ENCODE measurements at regions not wholly inside any gene's neighbourhood (a gene's known extent, or its start where the extent isn't known, plus 50 kb on each side); places are given as distances from the start of the nearest gene placed in this dataset.

DNA sequence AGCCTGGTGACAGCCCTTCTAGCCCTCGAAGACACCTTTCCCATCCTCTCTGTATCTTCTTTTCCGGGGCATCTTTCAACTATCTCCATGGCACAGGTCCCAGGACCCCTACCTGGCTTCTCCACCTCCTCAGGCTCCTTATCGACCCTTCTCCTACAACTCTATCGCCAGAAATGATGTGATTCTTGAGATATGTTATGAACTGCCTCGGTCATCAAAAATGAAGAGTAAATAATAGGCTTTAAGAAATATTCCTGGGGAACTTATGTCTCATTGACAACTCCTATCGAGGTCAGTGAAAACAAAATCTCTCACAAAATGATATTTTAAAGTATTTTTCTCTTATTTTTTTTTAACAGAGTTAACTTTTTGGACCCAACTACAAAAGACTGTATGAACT, 405.5 kb upstream of the SHH start:
- DNase-seq = no peak

DNA sequence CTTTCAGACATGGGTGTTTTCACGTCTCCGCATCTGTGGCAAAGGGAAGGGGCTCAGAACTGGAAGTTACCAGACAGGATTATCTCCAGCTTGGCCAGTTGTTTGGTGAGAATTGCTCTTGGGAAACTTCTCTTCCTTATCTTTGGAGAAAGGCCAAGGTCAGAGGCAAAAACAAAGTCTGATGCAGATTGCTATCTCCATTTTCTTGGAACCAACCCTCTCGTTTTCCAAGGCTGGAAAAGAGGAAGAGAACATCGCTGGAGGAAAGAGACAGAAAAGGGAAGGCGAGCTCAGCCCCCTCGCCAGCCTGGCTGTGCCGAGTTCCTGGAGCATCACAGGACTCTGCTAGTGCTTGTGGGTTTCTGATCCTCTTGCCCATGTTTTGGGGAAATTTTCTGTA, 396.8 kb upstream of the SHH start:
- no peak for DNase-seq

DNA sequence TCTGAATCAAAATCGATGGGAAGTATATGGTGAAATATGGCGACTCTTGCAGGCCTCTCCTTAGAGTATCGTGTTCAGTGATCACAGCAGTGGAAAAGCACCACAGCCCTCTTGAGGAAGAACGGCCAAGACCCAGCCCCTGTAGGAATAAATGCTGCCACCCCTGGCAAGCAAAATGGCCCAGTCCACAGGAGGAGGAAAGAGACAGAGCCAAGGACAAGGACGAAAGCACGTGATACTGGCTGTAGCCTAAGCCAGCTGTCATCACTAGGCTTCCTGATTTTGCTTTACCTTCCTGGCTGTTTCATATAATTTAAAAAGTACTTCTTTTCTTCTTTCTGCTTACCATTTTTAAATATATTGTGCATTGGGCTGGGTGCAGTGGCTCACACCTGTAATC, 395.0 kb upstream of the SHH start:
- no peak for DNase-seq

DNA sequence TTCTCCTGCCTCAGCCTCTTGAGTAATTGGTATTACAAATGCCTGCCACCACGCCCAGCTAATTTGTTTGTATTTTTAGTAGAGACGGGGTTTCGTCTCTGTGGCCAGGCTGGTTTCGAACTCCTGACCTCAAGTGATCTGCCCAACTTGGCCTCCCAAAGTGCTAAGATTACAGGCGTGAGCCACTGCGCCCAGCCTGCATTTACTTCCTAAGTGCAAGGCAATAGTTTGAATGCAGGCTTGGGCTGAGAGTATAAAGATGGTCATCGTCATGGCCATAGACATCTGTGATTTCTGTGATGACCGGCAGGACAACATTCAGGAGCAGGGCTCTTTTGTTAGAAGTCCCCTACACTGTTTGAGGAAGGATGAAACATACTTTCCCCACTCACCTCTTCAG, 393.9 kb upstream of the SHH start:
- DNase-seq = no peak

DNA sequence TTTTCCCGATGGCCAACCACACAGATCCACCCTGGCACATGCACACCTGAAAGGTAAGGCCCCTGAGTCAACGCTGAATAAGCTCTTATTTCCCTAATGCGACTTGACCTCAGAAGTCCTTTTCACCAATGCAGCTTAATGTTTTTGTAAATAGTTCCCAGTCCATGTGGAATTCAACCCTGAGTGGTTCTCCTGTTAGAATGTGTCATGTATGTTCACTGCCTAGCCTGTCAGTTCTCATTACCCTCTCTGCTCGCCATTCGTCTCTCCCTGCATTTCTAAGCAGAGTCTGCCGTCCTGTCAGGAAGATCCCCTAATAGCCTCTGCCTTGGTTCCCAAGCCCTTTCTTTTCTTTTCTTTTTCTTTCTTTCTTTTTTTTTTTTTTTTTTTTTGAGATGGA, 392.6 kb upstream of the SHH start:
- DNase-seq = no peak

DNA sequence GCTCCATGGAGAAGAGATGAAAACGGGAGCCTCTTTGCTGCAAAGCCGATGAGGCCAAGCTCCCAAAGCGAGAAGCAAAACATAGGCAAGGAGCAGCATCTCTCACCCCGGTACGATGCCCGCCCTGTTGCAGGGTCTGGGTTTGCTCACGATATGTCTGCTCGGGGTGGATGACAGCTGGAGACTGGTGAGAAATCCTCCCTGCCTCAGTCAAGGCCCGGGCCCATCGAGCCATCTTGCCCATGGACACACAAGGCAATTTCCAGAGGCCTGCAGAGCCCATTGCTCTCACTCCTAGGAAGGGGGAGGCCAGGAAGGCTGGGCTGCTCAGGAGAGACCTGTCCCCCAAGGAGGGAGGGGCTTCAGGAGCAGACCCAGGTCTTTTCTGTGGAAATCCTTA, 391.7 kb upstream of the SHH start:
- no peak for DNase-seq

DNA sequence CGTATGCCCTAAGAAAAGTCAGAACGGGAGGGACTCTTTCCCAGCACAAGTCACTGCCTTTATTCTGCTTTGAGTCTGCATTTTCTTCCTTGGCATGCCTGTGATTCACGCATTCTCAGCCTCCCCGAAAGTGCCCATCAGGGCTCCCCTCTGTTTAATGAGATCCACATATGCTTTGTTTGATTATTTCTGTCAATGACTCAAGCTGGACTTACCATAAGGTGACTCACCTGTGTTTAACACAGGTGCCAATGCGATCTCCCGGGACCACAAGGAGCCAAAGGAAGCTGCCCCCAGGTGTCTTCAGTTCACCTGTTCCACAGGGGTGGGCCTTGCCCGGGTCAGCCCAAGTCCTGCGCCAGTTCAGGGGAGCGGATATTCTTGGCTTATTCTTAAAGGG, 386.0 kb upstream of the SHH start:
- DNase-seq = no peak

DNA sequence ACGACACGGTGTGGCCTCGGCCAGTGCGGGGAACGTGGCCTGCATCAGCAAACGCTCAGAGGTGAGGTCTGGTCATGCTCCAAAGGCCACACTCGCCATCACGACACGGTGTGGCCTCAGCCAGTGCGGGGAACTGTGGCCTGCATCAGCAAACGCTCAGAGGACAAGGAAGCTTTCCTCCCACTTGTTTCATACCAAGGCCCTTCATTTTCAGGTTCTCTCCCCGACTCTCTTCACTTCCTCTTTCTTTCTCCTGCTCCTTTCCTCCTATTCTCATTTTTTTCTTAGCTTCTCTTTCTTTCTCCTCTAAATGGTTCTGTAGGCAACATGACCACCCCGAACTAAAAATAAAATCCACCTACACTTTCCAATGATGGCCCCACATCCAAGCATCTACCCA, 384.4 kb upstream of the SHH start:
- DNase-seq = no peak

DNA sequence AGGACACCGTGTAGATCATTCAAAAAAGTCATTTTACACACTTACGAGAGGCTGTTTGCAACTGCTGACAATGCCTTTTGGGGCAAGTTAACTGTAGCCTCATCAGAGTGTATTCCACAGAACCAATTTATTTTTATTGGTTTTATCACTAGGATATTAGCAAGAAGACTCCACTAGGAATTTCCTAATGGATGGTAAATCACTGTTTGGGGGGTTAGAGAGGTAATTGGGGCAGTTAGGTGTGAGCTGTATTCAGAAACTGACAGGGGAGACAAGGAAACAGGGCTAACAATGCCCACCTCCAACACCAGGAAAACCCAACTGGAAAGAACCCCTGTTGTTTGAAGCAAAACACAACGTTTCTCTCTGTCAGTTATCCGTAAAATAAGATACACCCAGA, 383.0 kb upstream of the SHH start:
- no peak for DNase-seq

DNA sequence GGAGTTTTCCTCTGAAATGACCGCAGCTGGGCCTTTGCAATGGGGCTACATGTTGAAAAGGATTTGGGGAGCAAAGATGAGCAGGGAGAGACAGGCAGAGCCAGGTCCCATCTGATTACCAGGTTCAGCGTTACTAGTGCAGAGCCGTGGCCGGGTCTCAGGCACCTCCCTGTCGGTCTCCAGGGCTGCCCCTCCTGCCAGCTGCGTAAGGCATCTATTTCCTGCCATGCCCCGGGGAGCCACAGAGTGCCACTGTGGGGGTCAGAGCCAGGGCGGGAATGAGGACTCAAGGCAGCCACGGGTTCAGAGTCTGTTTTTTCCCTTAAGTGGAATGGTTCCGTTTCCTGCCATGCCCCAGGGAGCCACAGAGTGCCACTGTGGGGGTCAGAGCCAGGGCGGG, 382.6 kb upstream of the SHH start:
- DNase-seq = no peak

DNA sequence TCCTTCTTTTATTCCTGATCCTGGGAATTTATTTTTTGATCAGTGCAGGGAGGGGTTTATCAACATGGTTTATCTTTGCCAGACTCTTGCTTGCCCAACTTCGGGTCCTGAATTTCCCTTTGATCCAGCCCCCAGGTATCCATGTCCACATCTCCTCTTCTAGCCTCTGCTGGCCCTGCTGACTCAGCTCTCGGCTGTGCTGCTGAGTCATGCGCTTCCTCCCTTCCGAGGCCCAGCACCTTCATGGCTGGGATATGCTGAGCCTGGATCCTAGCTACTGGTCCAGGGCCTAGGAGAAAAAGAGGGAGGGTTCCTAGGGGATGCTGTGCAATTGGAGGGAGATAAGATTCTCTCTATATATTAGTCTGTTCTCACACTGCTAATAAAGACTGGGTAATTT, 380.7 kb upstream of the SHH start:
- DNase-seq = no peak

DNA sequence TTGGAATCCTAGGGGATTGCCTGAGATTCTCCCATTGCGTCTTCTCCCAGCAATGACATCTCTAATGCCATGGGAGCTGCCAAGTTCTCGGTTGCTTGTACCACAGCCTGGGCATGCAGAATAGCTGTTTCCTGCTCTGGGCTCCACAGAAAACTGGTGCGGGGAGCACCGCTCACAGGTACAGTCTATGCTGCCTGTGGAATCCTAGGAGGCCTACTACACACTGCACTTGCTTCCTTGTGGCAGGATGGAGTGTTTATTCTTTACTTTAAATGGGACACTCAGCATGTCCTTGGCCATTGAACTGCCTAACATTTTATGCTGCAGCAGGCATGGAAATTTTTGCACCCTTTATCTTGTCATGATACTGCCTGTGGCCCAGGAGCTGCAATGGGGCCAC, 378.8 kb upstream of the SHH start:
- no peak for DNase-seq

DNA sequence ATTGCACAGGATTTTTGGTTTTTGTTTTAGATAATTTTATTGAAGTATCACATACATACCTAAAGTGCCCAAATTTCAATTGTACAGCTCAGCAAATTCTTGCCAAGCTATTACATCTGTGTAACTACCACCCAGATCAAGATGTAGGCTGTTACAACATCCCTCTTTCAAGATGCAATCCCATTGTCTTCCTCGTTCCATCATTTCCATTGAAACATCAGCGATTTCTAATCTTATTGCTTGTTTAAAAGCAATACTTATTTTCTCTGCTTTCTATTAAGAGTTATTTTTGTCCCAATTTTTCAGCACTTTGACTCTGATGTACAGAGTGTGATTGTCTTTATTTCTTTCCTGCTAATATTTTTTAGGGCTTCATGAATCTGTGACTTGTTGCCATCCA, 372.8 kb upstream of the SHH start:
- no peak for DNase-seq

DNA sequence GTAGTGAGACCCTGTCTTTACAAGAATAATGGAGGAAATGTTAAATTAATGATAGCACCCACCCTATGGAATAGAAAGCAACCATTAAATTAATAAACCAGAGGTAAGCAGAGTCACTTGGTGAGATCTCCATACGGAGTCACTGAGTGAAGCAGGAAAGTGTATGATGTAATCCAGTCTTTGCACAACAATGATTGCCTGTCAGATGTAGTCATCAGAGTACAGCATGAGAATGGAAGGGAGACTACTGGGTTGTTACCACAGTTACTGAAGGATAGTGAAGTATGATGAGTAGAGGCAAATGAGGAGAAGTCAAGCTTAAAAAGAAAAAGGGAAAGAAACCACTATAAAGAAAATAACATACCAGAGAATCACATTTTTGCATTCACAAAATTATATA, 371.9 kb upstream of the SHH start:
- DNase-seq = no peak

DNA sequence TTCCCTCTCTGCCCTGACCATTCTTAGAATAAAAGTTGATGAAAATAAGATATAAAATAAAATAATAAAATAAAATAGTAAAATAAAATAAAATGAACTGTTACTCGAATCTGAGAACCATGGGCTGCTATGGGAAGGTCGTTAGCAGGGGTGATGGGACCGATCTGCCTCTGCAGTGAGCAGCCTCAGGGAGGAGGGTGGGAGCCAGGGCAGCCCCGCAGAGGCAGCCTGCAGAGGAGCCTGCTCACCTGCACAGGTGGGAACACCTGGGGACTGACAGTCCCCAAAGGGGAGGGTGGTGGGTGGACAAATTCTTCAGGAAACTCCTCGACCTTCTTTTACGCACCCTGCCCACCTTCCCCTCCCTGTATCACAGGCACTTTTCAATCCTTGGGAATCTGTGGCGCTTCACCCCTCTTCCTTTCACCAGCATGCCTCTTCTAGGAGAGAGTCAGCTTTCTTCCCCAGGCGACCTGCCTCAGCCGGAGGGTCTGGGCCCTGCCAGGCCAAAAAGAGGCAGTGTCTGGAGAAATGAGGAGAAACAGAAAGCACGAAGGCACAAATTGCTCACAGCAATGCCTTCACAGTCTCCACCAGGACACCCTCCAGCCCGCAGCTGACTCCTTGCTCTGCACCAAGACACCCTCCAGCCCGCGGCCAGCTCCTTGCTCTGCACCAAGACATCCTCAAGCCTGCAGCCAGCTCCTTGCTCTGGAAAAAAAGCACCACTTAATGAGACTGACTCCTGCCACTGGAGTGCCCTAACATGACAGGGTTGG, 368.4 kb upstream of the SHH start:
- no peak for DNase-seq

DNA sequence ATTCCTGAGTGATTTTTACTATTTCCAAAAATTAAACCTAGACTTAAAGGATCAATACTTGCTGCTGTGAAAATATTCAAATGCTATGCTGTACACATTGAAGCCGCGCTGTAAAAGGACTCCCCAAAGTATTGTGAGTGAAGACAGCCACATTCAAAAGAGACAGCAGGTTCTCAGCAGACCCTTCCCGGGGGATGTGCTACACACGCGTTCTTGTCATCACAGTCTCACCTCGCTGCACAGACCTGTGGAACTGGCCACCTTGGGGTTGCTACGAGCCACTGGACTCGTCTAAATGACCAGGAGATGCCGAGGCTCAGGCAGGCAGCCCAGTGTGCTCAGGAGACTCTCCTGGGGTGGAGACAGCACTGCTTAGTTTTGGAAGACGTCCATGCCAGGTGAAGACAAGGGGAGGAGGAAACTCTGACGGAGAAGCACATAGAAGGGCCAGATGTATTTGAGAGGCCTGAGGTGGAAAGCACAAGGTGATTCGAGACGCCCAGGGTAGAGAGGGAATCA, 367.7 kb upstream of the SHH start:
- no peak for DNase-seq

DNA sequence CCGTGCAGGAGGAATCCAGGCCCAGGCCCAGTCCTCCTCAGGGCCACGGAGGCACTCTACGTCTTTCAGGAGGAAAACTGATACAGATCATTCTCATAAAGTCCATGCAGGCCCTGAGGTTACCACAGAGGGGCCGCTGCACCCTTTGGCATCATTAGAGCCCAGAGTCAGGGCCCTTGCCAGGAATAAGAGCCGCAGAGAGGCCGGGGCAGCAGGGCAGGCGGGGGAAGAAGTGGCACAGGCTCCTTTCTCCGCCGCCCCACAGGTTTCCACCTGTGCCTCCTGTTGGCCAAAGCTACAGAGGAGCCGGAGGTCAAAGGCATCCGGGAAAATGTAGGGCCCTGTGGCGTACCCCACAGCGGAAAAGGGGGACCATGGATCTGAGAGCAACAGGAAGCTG, 366.6 kb upstream of the SHH start:
- DNase-seq = no peak

DNA sequence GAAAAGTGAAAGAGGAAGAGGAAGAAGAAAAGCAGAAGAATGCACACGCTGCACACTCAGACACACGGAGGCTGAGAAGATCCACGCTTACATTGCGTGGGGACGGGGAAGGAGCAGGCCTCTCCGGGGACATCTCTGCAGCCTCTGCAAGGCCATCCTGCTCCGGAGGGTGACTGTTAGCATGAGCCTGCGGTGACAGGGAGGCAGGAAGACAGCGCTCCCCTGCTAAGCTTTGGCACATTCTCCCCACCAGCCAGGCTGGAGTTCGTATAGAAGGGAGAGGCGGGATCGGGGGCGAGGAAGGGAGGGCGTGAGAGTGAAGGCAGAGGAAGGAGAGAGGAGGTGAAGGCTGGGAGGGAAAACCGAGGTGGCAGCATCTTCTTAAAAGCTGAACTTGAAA, 366.0 kb upstream of the SHH start:
- no peak for DNase-seq

DNA sequence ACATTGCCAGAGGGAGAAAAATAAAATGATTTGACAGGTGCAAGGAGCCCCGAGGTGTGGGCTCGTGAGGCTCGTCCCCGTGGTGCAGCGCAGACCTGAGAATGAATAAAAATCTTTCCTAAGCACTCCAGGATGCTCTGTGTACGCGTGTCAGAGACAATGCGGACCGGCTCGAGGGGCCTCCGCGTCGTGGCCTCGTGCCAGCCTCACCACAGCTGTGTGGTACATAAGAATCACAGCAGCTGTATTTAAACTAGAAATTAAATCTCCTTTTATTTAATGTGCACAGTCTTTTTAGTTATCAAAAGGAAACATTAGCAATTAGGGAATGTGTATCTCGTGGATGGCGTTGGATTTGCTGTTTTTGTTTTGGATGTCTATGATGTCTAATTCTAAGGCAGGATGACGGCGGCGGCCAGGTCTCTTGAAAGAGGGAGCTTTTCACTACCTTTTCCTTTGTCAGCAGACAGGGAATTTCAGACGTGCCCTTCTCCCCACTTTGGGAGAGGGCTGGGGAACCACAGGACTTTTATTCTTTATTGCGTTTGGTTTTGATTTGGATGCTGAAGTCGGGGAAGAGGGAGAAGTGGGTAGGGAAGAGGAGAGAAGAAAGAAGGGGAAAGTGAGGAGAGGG, 365.3 kb upstream of the SHH start:
- DNase-seq = no peak

DNA sequence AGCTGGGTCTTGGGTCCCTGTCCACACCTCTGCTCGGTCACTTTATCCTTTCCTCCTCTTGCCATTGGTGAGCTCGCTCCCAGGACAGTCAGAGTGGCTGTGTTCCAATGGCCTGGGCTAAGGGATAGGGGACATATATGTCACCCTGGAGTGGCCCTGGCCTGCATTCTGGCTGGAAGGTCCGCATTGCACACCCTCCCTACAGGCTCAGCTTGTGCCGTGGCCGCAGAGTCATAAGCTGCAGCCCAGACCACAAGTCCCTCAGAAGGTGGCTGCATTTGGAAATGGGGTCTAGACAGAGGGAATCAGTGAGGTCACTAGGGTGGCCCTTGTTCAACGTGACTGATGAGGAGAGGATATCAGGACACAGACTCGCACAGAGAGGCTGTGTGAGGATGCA, 363.8 kb upstream of the SHH start:
- no peak for DNase-seq

DNA sequence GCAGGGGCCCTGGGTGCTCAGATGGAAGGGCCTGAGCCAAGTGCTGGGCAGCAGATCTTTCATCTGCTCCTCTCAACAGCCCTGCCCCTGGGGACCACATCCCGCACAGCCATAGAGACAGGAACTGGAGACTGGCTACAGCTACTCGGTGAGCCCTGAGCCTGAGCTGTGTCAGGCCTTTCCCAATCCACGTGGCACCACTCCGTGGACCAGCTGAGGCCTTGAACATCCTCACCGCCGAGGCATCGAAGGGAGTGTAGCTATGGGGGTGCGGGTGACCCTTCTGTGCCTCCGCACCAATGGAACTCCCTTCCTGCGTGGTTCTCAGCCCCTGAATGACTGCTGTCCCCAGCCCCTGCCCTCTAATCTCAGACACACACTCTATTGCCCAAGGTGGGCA, 362.7 kb upstream of the SHH start:
- DNase-seq = no peak

DNA sequence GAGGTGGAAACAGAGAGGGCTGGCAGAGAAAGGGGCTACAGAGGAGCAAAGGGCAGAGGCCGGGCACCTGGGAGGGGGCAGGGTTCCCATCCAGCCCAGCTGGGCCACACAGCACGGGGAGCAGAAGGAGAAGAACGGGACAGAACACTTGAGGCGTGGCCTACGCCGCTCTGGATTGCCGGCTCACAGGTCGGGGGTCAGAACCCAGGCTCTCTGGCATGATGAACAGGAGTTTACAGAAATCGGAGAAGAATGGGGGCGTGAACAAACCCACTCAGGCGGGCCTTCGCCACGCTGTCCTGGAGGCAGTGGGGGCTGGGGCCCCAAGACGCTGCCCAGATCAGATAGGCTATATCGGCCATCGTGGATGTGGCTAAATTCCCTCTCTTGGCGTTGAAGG, 362.2 kb upstream of the SHH start:
- DNase-seq = no peak

DNA sequence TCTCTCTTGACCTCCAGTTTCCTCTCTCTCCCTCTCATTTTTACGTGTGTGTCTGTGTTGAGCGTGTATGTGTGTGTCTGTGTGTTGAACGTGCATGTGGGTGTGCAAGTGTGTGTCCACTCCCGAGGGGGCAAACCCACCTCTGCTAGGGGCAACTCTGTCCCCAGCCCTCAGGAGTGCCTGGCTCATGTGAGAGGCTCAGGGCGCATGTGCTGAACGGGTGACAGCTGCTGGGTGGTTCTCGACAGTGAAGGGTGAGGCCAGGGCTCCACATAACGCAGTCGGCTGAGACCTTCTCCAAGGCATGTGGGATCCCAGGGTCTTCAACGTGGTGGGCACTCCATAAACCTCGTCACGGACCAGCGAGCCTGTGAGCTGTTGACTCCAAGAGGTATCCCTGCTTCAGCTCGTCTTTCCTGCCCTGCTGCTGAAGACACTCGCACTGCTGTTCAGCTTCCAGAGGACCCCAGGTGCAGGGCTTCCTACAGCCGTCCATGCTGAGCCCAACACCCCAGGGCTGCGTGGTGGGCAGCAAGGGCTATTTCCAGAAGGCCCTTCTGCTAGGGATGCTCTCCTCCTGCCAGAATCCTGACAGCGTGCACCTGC, 361.6 kb upstream of the SHH start:
- no peak for DNase-seq

DNA sequence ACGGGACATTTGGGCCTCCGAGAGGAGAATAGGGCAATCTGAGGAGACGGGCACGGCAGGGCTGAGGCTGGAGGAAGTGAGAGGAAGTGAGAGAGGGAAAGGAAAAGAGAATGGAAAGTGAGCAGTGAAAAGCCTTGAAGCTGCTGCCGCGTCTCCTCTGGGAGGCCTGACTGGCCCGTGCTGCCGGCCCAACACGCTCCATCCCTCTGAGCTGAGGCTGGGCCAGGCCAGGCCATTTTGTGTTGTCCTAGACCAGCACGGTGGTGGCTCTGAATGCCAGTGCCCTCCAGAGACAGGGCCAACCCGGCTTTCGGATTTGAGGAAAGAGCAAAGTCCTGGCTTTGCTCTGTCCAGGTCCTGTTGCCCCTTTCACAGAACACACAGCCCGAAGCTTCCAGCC, 361.1 kb upstream of the SHH start:
- DNase-seq = no peak

DNA sequence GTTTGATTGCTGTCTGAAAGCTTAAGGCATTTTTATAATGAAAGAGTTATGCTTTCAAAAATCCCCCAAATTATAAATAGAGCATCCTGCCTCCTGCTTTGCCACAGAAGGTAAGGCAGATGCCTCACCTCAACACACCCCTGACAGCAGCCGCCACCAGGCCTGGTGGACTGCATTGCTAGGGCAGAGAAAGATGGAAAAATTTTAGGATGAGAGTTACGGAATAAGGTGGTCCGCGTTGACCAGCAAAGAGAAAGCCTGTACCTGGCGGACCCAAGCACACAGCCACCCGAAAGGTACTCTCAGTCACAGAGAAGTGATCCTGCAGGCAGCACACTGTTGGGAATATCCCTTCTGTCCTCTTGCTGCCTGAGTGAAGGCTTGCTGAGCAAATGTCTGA, 360.4 kb upstream of the SHH start:
- no peak for DNase-seq

All from NCI-H446 (cell line).